GM12878 (cell line): ENCODE measurements at regions not wholly inside any gene's neighbourhood (a gene's known extent, or its start where the extent isn't known, plus 50 kb on each side); places are given as distances from the start of the nearest gene placed in this dataset.
A peak's percentile ranks its signal among the peaks of the same experiment; 100 is the strongest.

ENCODE experiments used
- ATAC-seq: fragments of 200-7000 bp; cut with Tn5 transposase; 3 replicates; pipeline ENCODE4 v1.9.1; 2020; ENCODE audit warnings: mild to moderate bottlenecking, moderate library complexity
- BruUV-seq: library from RNA; stranded (reverse); fragments of 400-500 nt; replicated peaks from 2 replicates; lab custom pipeline; 2021; lab: Mats Ljungman, UMichigan
- CTCF ChIA-PET: fragments of 300-600 bp; sonication (Branson Sonifier 250); formaldehyde crosslinking; extraction: SDS; loops from one replicate; lab custom pipeline; 2021; ENCODE audit warnings: inconsistent platforms; lab: Yijun Ruan, JAX
- POLR2A ChIA-PET: fragments of 350-600 bp; formaldehyde crosslinking; extraction: SDS; loops from one replicate; lab custom pipeline; 2021; ENCODE audit warnings: inconsistent platforms; lab: Charles Lee
- RAD21 ChIA-PET: fragments of 300-600 bp; sonication (Branson Sonifier 250); formaldehyde crosslinking; loops from one replicate; lab custom pipeline; 2023; ENCODE audit warnings: antibody characterized with exemption; ENCODE audit not compliant: unreplicated experiment; lab: Charles Lee
- SMC1A ChIA-PET: fragments of 300-600 bp; sonication (Branson Sonifier 250); formaldehyde crosslinking; loops from one replicate; lab custom pipeline; 2023; ENCODE audit not compliant: unreplicated experiment, uncharacterized antibody; lab: Charles Lee
- DNase-seq: peaks from one replicate; pipeline ENCODE4 v3.0.0-alpha.2; 2011; ENCODE audit warnings: low read depth, low spot score
- FAIRE-seq: peaks from 3 replicates; lab custom pipeline; 2011; peaks lifted over from hg19 to GRCh38; lab: Jason Lieb, UNC
- H2AFZ ChIP-seq: 2 replicates; pipeline ENCODE4 v1.6.0; 2011; ENCODE audit warnings: low read depth, low read length, control low read depth; ENCODE audit not compliant: control insufficient read depth
- H3K27ac ChIP-seq: 2 replicates; pipeline ENCODE4 v1.5.1; 2011; ENCODE audit warnings: control low read depth; ENCODE audit not compliant: control insufficient read depth, insufficient read depth
- H3K27me3 ChIP-seq, 2 experiments: replicated peaks in 1 of 2; 2 replicates each; pipeline versions ENCODE4 v1.6.0 to v1.6.1; 2011; ENCODE audit warnings: low read length in 1 of 2; ENCODE audit not compliant: control insufficient read depth in 2 of 2, insufficient read depth in 2 of 2
- H3K36me3 ChIP-seq, 2 experiments: 2 replicates each; pipeline ENCODE4 v1.5.1; 2011; ENCODE audit warnings: low read length in 1 of 2; ENCODE audit not compliant: control insufficient read depth in 2 of 2, insufficient read depth in 2 of 2
- H3K4me1 ChIP-seq: 2 replicates; pipeline ENCODE4 v1.6.1; 2011; ENCODE audit warnings: mild to moderate bottlenecking, low read length, moderate library complexity, mixed read lengths; ENCODE audit not compliant: control insufficient read depth, insufficient read depth
- H3K4me2 ChIP-seq: 2 replicates; pipeline ENCODE4 v1.6.0; 2011; ENCODE audit warnings: control low read depth; ENCODE audit not compliant: control insufficient read depth, insufficient read depth
- H3K4me3 ChIP-seq: fragments of 200-600 bp; sonication (generic); 2 replicates; pipeline ENCODE4 v1.5.1; 2016
- H3K79me2 ChIP-seq: 2 replicates; pipeline ENCODE4 v1.6.0; 2011; ENCODE audit warnings: low read length; ENCODE audit not compliant: control insufficient read depth, insufficient read depth
- H3K9ac ChIP-seq: 2 replicates; pipeline ENCODE4 v1.8.0; 2011; ENCODE audit warnings: low read length, control low read depth, mixed read lengths; ENCODE audit not compliant: control insufficient read depth, insufficient read depth
- H3K9me3 ChIP-seq: replicated peaks from 3 replicates; pipeline ENCODE4 v1.5.1; 2011; ENCODE audit warnings: mild to moderate bottlenecking, low read length; ENCODE audit not compliant: control insufficient read depth, insufficient read depth
- H4K20me1 ChIP-seq: 2 replicates; pipeline ENCODE4 v1.6.0; 2011; ENCODE audit not compliant: control insufficient read depth, insufficient read depth
- ASH2L ChIP-seq: fragments of 300-600, 200-600 bp; sonication (generic); IDR thresholded peaks from 2 replicates; pipeline ENCODE4 v1.6.1; 2017; ENCODE audit warnings: low read depth, mild to moderate bottlenecking, borderline replicate concordance
- ATF7 ChIP-seq: fragments of 450-650 bp; IDR thresholded peaks from 2 replicates; pipeline ENCODE4 v1.6.1; 2016; ENCODE audit warnings: low read depth, mild to moderate bottlenecking
- EED ChIP-seq: sonication (generic); IDR thresholded peaks from 2 replicates; pipeline ENCODE4 v1.6.1; 2016; ENCODE audit warnings: antibody characterized with exemption, low read depth
- ETV6 ChIP-seq, 2 experiments: fragments of 450-650 bp in 1 of 2; IDR thresholded peaks in 1 of 2; conservative IDR thresholded peaks in 1 of 2; 2 replicates each; pipeline ENCODE4 v1.6.1; 2014; ENCODE audit warnings: antibody characterized with exemption in 1 of 2, borderline replicate concordance in 1 of 2, low read depth in 1 of 2, mild to moderate bottlenecking in 1 of 2, moderate library complexity in 1 of 2
- MEF2B ChIP-seq: fragments of 450-650 bp; IDR thresholded peaks from 2 replicates; pipeline ENCODE4 v1.6.1; 2018; ENCODE audit warnings: mild to moderate bottlenecking, moderate library complexity; ENCODE audit not compliant: partially characterized antibody, poor library complexity, severe bottlenecking
- MTA2 ChIP-seq: fragments of 450-650 bp; IDR thresholded peaks from 2 replicates; pipeline ENCODE4 v1.6.1; 2016; ENCODE audit warnings: low read depth, mild to moderate bottlenecking, moderate library complexity
- MYC ChIP-seq: IDR thresholded peaks from 2 replicates; pipeline ENCODE4 v1.6.1; 2011; ENCODE audit warnings: mild to moderate bottlenecking, low read length, moderate library complexity, inconsistent platforms; ENCODE audit not compliant: insufficient read depth, insufficient replicate concordance, insufficient read length, severe bottlenecking
- NBN ChIP-seq: fragments of 450-650 bp; IDR thresholded peaks from 2 replicates; pipeline ENCODE4 v1.6.1; 2016
- PAX5 ChIP-seq: IDR thresholded peaks from 2 replicates; pipeline ENCODE4 v1.6.1; 2011; ENCODE audit warnings: low read depth, low read length, borderline replicate concordance
- PBX3 ChIP-seq: IDR thresholded peaks from 2 replicates; pipeline ENCODE4 v1.6.1; 2011; ENCODE audit warnings: mild to moderate bottlenecking, low read depth, low read length, moderate library complexity; ENCODE audit not compliant: insufficient replicate concordance
- SREBF1 ChIP-seq: IDR thresholded peaks from 2 replicates; pipeline ENCODE4 v1.6.1; 2012; ENCODE audit warnings: mild to moderate bottlenecking, low read length
- SUPT20H ChIP-seq: IDR thresholded peaks from 2 replicates; pipeline ENCODE4 v1.6.1; 2011; ENCODE audit warnings: low read depth, mild to moderate bottlenecking, low read length, moderate library complexity, borderline replicate concordance; ENCODE audit not compliant: control insufficient read depth
- TBL1XR1 ChIP-seq: IDR thresholded peaks from 2 replicates; pipeline ENCODE4 v1.6.1; 2012; ENCODE audit warnings: low read depth, low read length, improper control_type of control experiment
- TCF3 ChIP-seq: IDR thresholded peaks from 2 replicates; pipeline ENCODE4 v1.6.1; 2012; ENCODE audit warnings: low read depth, mild to moderate bottlenecking, low read length, borderline replicate concordance; ENCODE audit not compliant: insufficient read depth
- ZBED1 ChIP-seq: IDR thresholded peaks from 2 replicates; pipeline ENCODE4 v1.6.1; 2016; ENCODE audit warnings: borderline replicate concordance
- WGBS: methylation state at CpG from one replicate; pipeline ENCODE4 v1.1.6; 2016; ENCODE audit warnings: low lambda C conversion rate; ENCODE audit not compliant: insufficient replicate concordance, insufficient coverage; ENCODE audit errors: missing lambda C conversion rate; 5-methylcytosine and 5-hydroxymethylcytosine counted together
- in situ Hi-C: fragments of 300-500 bp; cut with MboI; formaldehyde crosslinking; loops from 9 replicates; pipeline ENCODE4 v1.14.3; 2018; ENCODE audit warnings: mixed read lengths
- intact Hi-C: fragments of 100-400 bp; cut with micrococcal nuclease; formaldehyde crosslinking; loops from one replicate; pipeline ENCODE4 v1.14.2; 2022; ENCODE audit not compliant: unreplicated experiment
- TF ChIP-seq, protein P1 (sequence below): IDR thresholded peaks from 2 replicates; pipeline ENCODE4 v1.6.1; 2012; ENCODE audit warnings: low read depth, low read length, improper control_type of control experiment

DNA sequence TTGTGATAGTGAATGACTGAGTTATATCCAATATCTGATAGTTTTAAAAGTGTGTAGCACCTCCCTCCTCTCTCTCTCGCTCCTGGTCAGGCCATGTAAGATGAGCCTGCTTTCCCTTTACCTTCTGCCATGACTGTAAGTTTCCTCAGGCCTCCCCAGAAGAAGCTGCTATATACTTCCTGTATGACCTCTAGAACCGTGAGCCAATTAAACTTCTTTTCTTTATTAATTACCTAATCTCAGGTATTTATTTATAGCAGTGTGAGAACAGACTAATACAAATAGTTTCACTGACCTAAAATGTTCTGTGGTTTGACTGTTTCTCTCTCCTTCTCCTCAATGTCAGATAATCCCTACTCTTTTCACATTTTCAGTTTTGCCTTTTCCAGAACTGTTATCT, 321.3 kb upstream of the MBL2 start:
- Histone ChIP-seq H3K4me1 (no peaks in the 10 kb centered on the region), H3K79me2 (no peaks in the 10 kb centered on the region), H3K27me3 (no peaks in the 10 kb centered on the region), H3K4me3 (no peak overlapping the region), H3K36me3 (no peaks in the 10 kb centered on the region)
- FAIRE-seq: no peak
- SMC1A ChIA-PET: interaction anchor here (0.5 kb wide), 1 partner anchor 947 kb away, joined by 3 read pairs; no protein-coding TSS in a partner anchor
- POLR2A ChIA-PET: interaction anchor here (1.7 kb wide), 1 partner anchor 69 kb away, joined by 5 read pairs; no protein-coding TSS in a partner anchor
- BruUV-seq: no TSS peak
- CTCF ChIA-PET: no interaction called here
- in situ Hi-C loops: no loop called here
- 0% methylated on average over 2 of the region's 2 CpGs for WGBS
- RAD21 ChIA-PET: no interaction called here
- TF ChIP-seq TBL1XR1: no peak
- TF ChIP-seq, protein P1, sequence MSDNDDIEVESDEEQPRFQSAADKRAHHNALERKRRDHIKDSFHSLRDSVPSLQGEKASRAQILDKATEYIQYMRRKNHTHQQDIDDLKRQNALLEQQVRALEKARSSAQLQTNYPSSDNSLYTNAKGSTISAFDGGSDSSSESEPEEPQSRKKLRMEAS: no peak
- no peak for TF ChIP-seq EED
- TF ChIP-seq ATF7: 0 out of 2 replicates have a peak, but pooled peaks have one; percentile 25
- no peak for TF ChIP-seq MYC
- TF ChIP-seq MEF2B: peak; percentile 35
- TF ChIP-seq MTA2: peak; percentile 52; the same call in 1 of the 2 replicates
- TF ChIP-seq, all 136 proteins: peak for 3
- intact Hi-C loops: no loop called here
- Histone ChIP-seq H4K20me1 (no peaks in the 10 kb centered on the region), H3K9ac (no peak overlapping the region), H2AFZ (peak overlapping the region; percentile 11; the same call in 1 of the 2 replicates), H3K9me3 (no peaks in the 10 kb centered on the region), H3K27ac (no peak overlapping the region), H3K4me2 (no peak overlapping the region)
- peak; percentile 82 for ATAC-seq
- no peak for DNase-seq

DNA sequence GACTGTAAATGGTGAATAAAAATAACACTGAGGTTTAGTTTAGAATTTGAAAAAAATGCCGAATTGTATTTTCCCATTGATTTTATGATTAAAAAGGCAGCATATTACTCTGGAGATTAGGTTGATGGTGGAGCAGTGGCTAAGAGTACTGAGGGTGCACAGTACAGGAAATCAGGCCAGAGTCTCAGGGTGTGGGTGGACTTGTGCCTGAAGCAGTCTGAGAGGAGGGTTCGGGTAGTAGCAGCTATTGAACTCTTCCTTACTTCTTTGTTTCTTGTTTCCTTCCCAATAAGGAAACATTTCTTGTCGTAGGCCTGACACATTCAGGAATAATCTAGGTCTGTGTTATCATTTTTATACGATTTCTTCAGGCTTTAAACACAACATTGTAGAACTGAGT, 319.0 kb upstream of the MBL2 start:
- no peak overlapping the region for H3K4me2 ChIP-seq
- intact Hi-C loops (no loop called here), in situ Hi-C loops (no loop called here)
- H3K9me3 ChIP-seq: no peaks in the 10 kb centered on the region
- ChIA-PET CTCF (interaction anchor here (1.4 kb wide), 1 partner anchor 16 kb away, joined by 5 read pairs; no protein-coding TSS in a partner anchor), POLR2A (interaction anchor here (0.7 kb wide), 1 partner anchor 44 kb away, joined by 5 read pairs; no protein-coding TSS in a partner anchor), SMC1A (interaction anchor here (0.8 to 1.7 kb wide), 6 partner anchors 8 to 50 kb away, joined by 3 to 5 read pairs (median 4); no protein-coding TSS in a partner anchor), RAD21 (interaction anchor here (1.2 kb wide), 1 partner anchor 139 kb away, joined by 3 read pairs; no protein-coding TSS in a partner anchor)
- no peak for TF ChIP-seq SUPT20H
- no peak for TF ChIP-seq ETV6 (conservative IDR thresholded peaks at IDR 0.05 in 1 of 2, IDR thresholded peaks at IDR 0.05 in 1 of 2; ENCODE audit: borderline replicate concordance in 1 of 2, low read depth in 1 of 2)
- TF ChIP-seq PAX5: no peak
- no peak for TF ChIP-seq PBX3
- no peak for TF ChIP-seq ASH2L
- TF ChIP-seq ZBED1: no peak
- no peak for TF ChIP-seq NBN
- no peak for TF ChIP-seq TCF3
- no peak for TF ChIP-seq SREBF1
- no TSS peak for BruUV-seq
- H3K27ac ChIP-seq: no peak overlapping the region
- H4K20me1 ChIP-seq: no peaks in the 10 kb centered on the region
- no peaks in the 10 kb centered on the region for H3K4me1 ChIP-seq
- no peak for DNase-seq
- H2AFZ ChIP-seq: no peak overlapping the region
- no peak overlapping the region for H3K4me3 ChIP-seq
- WGBS: 0% methylated on average over 4 of the region's 4 CpGs
- ATAC-seq: no peak
- H3K79me2 ChIP-seq: no peaks in the 10 kb centered on the region
- H3K27me3 ChIP-seq: no peaks in the 10 kb centered on the region
- no peak for FAIRE-seq
- no peaks in the 10 kb centered on the region for H3K36me3 ChIP-seq
- H3K9ac ChIP-seq: no peak overlapping the region
